ENCODE measurements at regions not wholly inside any gene's neighbourhood (a gene's known extent, or its start where the extent isn't known, plus 50 kb on each side); places are given as distances from the start of the nearest gene placed in this dataset.

- DNase-seq (ENCODE audit: low read depth): no peak
Observed at GRCh38 chr9:84129529-84129928, 148.9 kb downstream of the RMI1 start.

DNA sequence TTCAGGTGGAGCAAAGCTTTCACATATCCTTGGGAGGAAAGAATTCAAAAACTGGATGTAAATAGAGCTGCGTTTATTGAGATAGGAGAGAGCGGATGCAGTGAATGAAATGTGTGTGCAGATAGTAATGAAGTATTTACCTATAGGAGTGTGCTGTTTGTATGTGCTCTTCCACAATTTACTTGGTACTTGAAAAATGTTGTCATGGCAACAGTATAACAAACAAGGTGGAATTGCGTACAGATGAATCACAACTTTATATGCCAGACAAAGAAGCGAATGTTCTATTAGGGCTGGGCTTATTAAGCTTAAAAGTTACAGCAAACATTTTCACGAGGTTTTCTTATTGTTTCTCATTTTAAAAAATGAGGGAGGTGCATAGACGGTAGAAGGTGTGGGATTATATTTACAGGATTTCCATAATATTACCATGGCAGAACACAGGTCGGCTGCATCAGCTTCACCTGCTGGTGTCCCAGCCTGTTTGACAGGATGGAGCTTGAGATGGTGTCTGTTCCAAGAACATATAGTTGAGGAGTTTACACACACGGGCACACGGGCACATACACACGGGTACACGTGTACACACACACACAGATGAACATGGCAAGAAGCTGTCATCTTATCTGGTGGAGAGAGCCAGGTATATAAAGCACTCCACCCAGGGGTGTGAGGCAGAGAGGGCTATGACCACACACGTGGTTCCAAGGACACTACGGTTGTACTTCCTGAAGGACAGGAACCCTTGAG is 155.7 kb downstream of the RMI1 start:
- no peak for DNase-seq (ENCODE audit: low read depth)

DNA sequence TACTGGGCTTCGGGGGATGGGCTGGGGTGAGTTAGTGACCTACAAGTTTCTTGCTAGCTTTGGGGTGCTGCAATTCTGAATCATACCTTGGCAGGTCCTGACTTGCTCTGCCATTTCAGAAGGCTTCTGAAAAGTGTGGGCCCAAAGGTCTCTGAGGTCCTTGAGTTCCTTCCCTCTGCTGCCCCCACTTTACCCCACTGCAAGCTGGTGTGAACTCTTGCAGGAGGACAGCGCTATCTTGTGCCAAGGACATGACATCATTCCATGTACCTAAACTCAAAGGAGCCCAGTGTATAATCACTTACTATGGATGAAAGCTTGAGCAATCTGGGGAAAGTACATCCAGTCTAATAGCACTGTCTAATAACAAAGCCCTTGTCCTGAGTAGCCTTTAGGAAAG is 157.4 kb downstream of the RMI1 start:
- no peak for DNase-seq (ENCODE audit: low read depth)

- DNase-seq (ENCODE audit: low read depth): no peak
Observed at GRCh38 chr9:84138541-84138940, 157.9 kb downstream of the RMI1 start.

- no peak for DNase-seq (ENCODE audit: low read depth)
Observed at GRCh38 chr9:84139296-84140070, 158.9 kb downstream of the RMI1 start.

DNA sequence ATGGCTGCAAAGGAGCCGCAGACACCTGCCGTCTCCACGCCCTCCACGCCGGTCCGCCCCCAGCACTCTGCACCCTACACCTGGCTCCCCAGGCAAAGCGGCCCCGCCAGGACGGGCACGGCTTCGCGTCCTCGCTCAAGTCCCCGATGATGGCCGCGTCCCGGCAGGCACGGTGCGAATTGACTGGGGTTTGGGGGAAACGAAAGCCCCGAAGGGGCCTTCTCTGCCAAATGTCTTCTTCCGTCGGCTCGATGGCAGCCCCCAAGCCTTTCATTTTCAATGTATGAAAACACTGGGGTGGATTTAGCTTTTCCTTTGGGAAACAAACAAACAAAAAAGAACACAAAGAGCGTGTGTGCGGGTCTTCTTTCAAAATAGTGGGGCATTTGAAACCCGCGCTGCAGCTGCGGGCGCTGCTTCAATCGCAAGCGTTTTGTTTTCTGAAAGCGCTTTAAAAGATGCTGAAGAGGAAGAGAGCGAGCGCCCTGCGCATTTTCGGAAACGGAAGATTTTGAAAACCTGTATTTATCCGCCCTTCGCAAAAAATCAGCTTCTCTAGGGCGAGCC is 160.0 kb downstream of the RMI1 start:
- peak; percentile 5 for DNase-seq (ENCODE audit: low read depth)

DNA sequence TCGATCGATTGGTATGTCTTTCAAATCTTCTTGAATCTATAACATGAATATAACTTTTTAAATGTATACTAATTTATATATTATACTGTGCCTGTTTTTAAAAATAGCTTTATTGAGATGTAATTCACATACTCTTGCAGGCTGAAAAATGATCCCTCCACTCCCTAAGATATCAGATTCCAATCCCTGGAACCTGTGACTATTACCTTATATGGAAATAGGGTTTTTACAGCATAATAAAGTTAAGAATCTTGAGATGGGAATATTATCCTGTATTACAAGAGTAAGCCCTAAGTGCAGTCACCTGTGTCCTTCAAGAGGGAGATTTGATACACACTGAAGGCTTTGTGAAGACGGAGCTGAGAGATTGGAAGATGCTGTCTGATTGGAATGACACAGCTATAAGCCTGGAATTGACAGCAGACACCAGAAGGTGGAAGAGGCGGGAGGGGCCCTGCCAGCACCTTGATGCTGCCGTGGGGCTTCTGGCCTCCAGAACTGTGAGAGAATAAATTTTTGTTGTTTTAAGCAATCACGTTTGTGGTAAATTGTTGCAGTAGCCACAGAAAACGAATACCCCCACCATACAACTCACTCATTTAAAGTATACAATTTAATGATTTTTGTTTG is 161.3 kb downstream of the RMI1 start:
- no peak for DNase-seq (ENCODE audit: low read depth)

GRCh38 chr9:84145031-84145430 is 164.4 kb downstream of the RMI1 start:
- no peak for DNase-seq (ENCODE audit: low read depth)

- no peak for DNase-seq (ENCODE audit: low read depth)
Observed at GRCh38 chr9:84145780-84146179, 165.2 kb downstream of the RMI1 start.

DNA sequence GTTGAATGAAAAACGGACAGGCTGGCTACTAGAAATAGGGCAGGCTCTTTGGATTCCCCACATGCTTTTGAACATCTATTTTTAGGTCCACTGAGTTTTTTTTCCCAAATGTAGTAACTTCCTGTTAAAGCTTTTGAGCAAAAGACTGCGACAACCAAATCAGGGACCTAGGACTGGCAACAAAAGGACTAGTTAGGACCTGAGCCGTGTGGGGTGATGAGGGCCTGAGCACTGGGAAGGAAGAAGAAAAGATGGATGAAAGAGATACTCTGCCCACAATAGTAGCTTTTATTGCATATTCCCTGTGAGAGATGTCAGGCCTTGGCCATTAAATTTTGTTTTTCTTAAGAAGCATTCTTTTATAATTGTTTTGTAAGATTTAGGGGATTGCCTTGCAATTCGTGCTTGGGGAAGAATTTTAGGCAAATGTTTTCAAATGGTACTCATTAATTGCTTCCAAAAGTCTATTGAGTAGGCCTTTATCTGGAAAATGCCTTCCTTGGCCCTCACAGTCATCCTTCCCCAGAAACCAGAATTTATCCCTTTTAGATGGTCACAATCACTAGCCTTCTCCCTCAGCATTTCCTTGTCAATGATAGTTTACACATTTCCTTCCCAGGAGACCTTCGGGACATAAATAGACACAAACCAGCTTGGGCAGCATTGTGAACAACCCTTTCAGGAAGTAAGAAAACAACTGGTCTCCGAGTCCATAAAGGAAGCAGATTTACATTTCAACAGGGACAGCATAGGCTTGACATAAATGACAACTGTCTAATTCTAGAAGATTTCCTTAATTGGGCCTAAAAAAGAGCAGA is 166.5 kb downstream of the RMI1 start:
- no peak for DNase-seq (ENCODE audit: low read depth)

DNA sequence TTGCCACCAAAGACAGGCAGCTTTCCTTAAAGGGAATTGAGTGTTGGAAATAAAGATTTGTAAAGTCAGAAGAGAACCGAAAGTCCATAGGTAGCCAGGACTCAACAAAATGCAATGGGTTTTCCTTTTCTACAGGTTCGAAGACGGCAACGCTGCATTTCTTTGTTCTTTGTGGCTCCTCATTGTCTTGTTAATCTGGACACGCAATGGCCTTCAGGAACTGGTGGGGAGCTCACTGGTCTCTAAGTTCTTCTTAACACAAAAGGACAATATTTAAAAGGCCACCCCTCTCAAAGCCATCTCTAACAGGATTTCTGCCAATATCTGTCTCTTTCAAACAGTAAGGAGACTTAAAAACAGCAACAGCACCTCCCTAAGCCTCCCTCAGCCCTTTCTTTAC is 170.6 kb downstream of the RMI1 start:
- DNase-seq (ENCODE audit: low read depth): no peak

GRCh38 chr9:84151640-84152039 is 171.0 kb downstream of the RMI1 start:
- DNase-seq (ENCODE audit: low read depth): no peak

GRCh38 chr9:84152204-84152603 is 171.6 kb downstream of the RMI1 start:
- no peak for DNase-seq (ENCODE audit: low read depth)

- no peak for DNase-seq (ENCODE audit: low read depth)
Observed at GRCh38 chr9:84153885-84154284, 173.3 kb downstream of the RMI1 start.

DNA sequence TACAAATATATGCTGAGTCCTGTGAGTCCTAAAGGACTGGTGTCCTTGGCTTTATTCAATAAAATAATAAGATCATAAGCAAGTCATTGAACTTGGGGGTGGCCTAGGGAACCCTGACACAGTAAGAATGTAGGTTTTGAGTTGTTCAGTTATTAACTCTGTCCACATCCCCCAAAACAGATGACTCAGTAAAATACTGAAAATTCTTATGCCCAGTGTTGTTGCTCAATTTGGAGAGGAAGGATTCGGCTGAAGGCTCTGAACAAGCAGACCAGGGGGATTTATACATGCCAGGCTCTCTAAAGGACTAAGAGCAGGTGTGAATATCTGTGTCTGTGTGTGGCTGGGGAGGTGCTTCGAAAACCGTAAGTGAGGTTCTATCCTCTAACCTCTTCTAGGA is 173.7 kb downstream of the RMI1 start:
- DNase-seq (ENCODE audit: low read depth): no peak

GRCh38 chr9:84163052-84163650 is 177.4 kb downstream of the SLC28A3 start:
- no peak for DNase-seq (ENCODE audit: low read depth)

GRCh38 chr9:84166891-84167290 is 173.7 kb downstream of the SLC28A3 start:
- DNase-seq (ENCODE audit: low read depth): no peak

DNA sequence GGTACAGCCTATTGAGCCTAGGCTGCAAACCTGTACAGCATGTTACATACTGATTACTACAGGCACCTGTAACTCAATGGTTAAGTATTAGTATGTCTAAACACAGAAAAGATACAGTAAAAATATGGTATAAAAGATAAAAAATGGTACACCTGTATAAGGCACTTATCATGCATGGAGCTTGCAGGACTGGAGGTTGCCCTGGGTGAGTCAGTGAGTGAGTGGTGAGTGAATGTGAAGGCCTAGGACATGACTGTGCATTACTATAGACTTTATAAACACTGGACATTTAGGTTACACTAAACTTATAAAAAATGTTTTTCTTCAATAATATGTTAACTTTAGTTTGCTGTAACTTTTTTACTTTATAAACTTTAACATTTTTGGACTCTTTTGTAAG is 171.3 kb downstream of the SLC28A3 start:
- DNase-seq (ENCODE audit: low read depth): no peak

GRCh38 chr9:84170521-84171141 is 169.9 kb downstream of the SLC28A3 start:
- DNase-seq (ENCODE audit: low read depth): no peak

DNA sequence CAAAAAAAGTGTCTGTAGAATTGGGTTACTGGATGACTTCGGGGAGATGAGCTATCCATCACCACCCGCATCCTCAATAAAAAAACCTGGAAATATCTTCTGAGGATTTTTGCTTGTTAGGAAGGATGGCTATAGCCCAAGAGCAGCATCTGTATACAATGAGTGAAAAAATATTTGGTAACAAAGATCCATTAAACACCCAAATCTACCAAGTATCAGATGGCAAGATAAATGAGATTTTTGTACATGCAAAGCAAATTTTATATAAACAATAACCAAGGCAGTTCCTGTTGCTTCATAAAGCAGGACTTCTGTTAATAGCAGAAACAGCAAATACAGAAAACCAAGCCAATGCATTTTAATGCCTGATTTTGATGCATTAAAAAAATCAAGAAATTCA is 166.6 kb downstream of the SLC28A3 start:
- DNase-seq (ENCODE audit: low read depth): no peak

GRCh38 chr9:84174486-84174885 is 166.1 kb downstream of the SLC28A3 start:
- no peak for DNase-seq (ENCODE audit: low read depth)
